ENCODE measurements at regions not wholly inside any gene's neighbourhood (a gene's known extent, or its start where the extent isn't known, plus 50 kb on each side); places are given as distances from the start of the nearest gene placed in this dataset.

DNA sequence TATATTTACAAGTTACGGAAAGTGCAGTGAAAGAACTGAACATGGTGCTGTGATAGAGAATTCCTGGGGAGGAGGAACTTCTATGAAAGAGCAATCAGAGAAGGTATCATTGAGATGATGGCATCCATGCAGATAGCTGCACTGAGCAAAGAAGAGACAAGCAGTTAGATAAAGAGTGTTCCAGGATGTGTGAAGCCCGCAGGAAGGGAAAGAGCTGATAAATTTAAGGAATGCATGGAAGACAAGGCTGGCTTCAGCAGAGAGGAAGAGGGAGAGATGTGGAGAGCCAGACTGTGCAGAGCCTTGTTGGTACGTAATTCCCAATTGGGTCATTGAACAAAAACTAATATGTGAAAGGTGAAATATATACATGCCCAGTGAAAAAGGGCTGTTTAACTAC is 538.9 kb downstream of the INHBA start:
- Histone ChIP-seq H4K20me1 (ENCODE audit: low read depth) (no peaks in the 10 kb centered on the region), H3F3A (ENCODE audit: low read depth) (no peaks in the 10 kb centered on the region), H3K9me3 (ENCODE audit: low read depth) (no peaks in the 10 kb centered on the region), H3K27me3 (no peaks in the 10 kb centered on the region), H3K36me3 (peaks cover 6% of the 10 kb centered on the region), H3K9ac (no peak overlapping the region), H3K4me1 (no peaks in the 10 kb centered on the region), H3K79me2 (ENCODE audit: low read depth) (no peaks in the 10 kb centered on the region), H3K4me3 (no peak overlapping the region), H3K4me2 (no peak overlapping the region), H2AFZ (replicated peaks) (no peak overlapping the region), H3K27ac (no peak overlapping the region)
- TF ChIP-seq EZH2phosphoT487 (IDR thresholded peaks at IDR 0.05) (no peak), CTCF (IDR thresholded peaks at IDR 0.05) (no peak), EZH2 (IDR thresholded peaks at IDR 0.05) (no peak)
- Mint-ChIP-seq H3K36me3 (no peaks in the 10 kb centered on the region), H3K4me3 (no peak overlapping the region), H3K27ac (no peak overlapping the region), H3K27me3 (ENCODE audit: insufficient read depth, low read depth) (no peaks in the 10 kb centered on the region), H3K4me1 (no peaks in the 10 kb centered on the region), H3K9me3 (no peaks in the 10 kb centered on the region)
- DNase-seq (ENCODE audit: low spot score) = no peak

GRCh38 chr7:41162612-41163011 is 540.3 kb downstream of the INHBA start:
- Histone ChIP-seq H3K27me3 (no peaks in the 10 kb centered on the region), H3K4me2 (no peak overlapping the region), H3F3A (ENCODE audit: low read depth) (no peaks in the 10 kb centered on the region), H4K20me1 (ENCODE audit: low read depth) (no peaks in the 10 kb centered on the region), H3K36me3 (peaks cover 6% of the 10 kb centered on the region), H3K4me3 (no peak overlapping the region), H3K4me1 (no peaks in the 10 kb centered on the region), H3K79me2 (ENCODE audit: low read depth) (no peaks in the 10 kb centered on the region), H3K9ac (no peak overlapping the region), H2AFZ (replicated peaks) (no peak overlapping the region), H3K27ac (no peak overlapping the region), H3K9me3 (ENCODE audit: low read depth) (no peaks in the 10 kb centered on the region)
- Mint-ChIP-seq H3K9me3 (no peaks in the 10 kb centered on the region), H3K27ac (no peak overlapping the region), H3K4me3 (no peak overlapping the region), H3K36me3 (no peaks in the 10 kb centered on the region), H3K27me3 (ENCODE audit: insufficient read depth, low read depth) (no peaks in the 10 kb centered on the region), H3K4me1 (no peaks in the 10 kb centered on the region)
- DNase-seq (ENCODE audit: low spot score) = no peak
- no peak for TF ChIP-seq EZH2 (IDR thresholded peaks at IDR 0.05)
- no peak for TF ChIP-seq CTCF (IDR thresholded peaks at IDR 0.05)
- no peak for TF ChIP-seq EZH2phosphoT487 (IDR thresholded peaks at IDR 0.05)

- Mint-ChIP-seq H3K4me1 (peaks cover 3% of the 10 kb centered on the region), H3K9me3 (no peaks in the 10 kb centered on the region), H3K4me3 (no peak overlapping the region), H3K27me3 (ENCODE audit: insufficient read depth, low read depth) (no peaks in the 10 kb centered on the region), H3K36me3 (no peaks in the 10 kb centered on the region), H3K27ac (no peak overlapping the region)
- Histone ChIP-seq H3K4me2 (no peak overlapping the region), H3K9ac (no peak overlapping the region), H3K27me3 (no peaks in the 10 kb centered on the region), H3K36me3 (peaks cover 6% of the 10 kb centered on the region), H3K9me3 (ENCODE audit: low read depth) (no peaks in the 10 kb centered on the region), H3K79me2 (ENCODE audit: low read depth) (no peaks in the 10 kb centered on the region), H3K4me1 (no peaks in the 10 kb centered on the region), H2AFZ (replicated peaks) (no peak overlapping the region), H4K20me1 (ENCODE audit: low read depth) (no peaks in the 10 kb centered on the region), H3K27ac (no peak overlapping the region), H3F3A (ENCODE audit: low read depth) (no peaks in the 10 kb centered on the region), H3K4me3 (no peak overlapping the region)
- no peak for DNase-seq (ENCODE audit: low spot score)
- TF ChIP-seq EZH2 (IDR thresholded peaks at IDR 0.05) = no peak
- no peak for TF ChIP-seq CTCF (IDR thresholded peaks at IDR 0.05)
- no peak for TF ChIP-seq EZH2phosphoT487 (IDR thresholded peaks at IDR 0.05)
Measured at GRCh38 chr7:41161041-41161587, 541.8 kb downstream of the INHBA start.

All from neural progenitor cell (in vitro differentiated cells).